Activated naive CD4-positive, alpha-beta T cell treated with anti-CD3 and anti-CD28 coated beads, Interleukin-2, amount 50 U/mL, for 16 hours (primary cell): ENCODE measurements at regions not wholly inside any gene's neighbourhood (a gene's known extent, or its start where the extent isn't known, plus 50 kb on each side); places are given as distances from the start of the nearest gene placed in this dataset.

Source experiments
- DNase-seq: peaks from one replicate; pipeline ENCODE4 v3.0.0-alpha.2; 2020

- DNase-seq, result no peak
Observed at GRCh38 chr10:35705051-35705450, 63.0 kb upstream of the FZD8 start.

- DNase-seq, result no peak
Observed at GRCh38 chr10:35704401-35704800, 62.3 kb upstream of the FZD8 start.

GRCh38 chr10:35700487-35700882 lies 58.4 kb upstream of the FZD8 start:
- no peak for DNase-seq

GRCh38 chr10:35699848-35700486 lies 57.9 kb upstream of the FZD8 start:
- no peak for DNase-seq

GRCh38 chr10:35696392-35697287 lies 54.5 kb upstream of the FZD8 start:
- DNase-seq, result no peak

GRCh38 chr10:35693800-35694199 lies 51.7 kb upstream of the FZD8 start:
- DNase-seq, result no peak
